ENCODE measurements at regions not wholly inside any gene's neighbourhood (a gene's known extent, or its start where the extent isn't known, plus 50 kb on each side); places are given as distances from the start of the nearest gene placed in this dataset.

GRCh38 chr6:61217714-61218113 lies 1068.3 kb downstream of the KHDRBS2 start:
- DNase-seq (ENCODE audit: low read depth in 2 of 2) = no peak
- Histone ChIP-seq H3K4me2 (ENCODE audit: extremely low read depth, insufficient read depth, low read length) (no peak overlapping the region), H3K79me2 (ENCODE audit: control insufficient read depth, insufficient read depth, low read length) (no peaks in the 10 kb centered on the region), H3K4me1 (ENCODE audit: control insufficient read depth, extremely low read depth, insufficient read depth, low read length) (no peaks in the 10 kb centered on the region), H3K36me3 (ENCODE audit: control insufficient read depth, insufficient read depth, low read length) (no peaks in the 10 kb centered on the region), H3K4me3 (replicated peaks in 1 of 4; ENCODE audit: control extremely low read depth in 1 of 4, insufficient read depth in 1 of 4, low read depth in 3 of 4, low read length in 4 of 4) (no peak overlapping the region), H3K9ac (ENCODE audit: insufficient read depth, low read length) (no peak overlapping the region), H3K9me3 (ENCODE audit: control insufficient read depth, insufficient read depth, low read depth, low read length) (no peaks in the 10 kb centered on the region), H3K27ac (ENCODE audit: insufficient read depth, low read length) (no peak overlapping the region), H3K27me3 (ENCODE audit: control insufficient read depth, insufficient read depth, low read length) (no peaks in the 10 kb centered on the region), H2AFZ (ENCODE audit: low read length) (no peak overlapping the region), H4K20me1 (ENCODE audit: control insufficient read depth, extremely low read depth, insufficient read depth, low read length) (no peaks in the 10 kb centered on the region)
- TF ChIP-seq, protein P1, sequence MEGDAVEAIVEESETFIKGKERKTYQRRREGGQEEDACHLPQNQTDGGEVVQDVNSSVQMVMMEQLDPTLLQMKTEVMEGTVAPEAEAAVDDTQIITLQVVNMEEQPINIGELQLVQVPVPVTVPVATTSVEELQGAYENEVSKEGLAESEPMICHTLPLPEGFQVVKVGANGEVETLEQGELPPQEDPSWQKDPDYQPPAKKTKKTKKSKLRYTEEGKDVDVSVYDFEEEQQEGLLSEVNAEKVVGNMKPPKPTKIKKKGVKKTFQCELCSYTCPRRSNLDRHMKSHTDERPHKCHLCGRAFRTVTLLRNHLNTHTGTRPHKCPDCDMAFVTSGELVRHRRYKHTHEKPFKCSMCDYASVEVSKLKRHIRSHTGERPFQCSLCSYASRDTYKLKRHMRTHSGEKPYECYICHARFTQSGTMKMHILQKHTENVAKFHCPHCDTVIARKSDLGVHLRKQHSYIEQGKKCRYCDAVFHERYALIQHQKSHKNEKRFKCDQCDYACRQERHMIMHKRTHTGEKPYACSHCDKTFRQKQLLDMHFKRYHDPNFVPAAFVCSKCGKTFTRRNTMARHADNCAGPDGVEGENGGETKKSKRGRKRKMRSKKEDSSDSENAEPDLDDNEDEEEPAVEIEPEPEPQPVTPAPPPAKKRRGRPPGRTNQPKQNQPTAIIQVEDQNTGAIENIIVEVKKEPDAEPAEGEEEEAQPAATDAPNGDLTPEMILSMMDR (conservative IDR thresholded peaks at IDR 0.05 in 1 of 2, IDR thresholded peaks at IDR 0.05 in 1 of 2; ENCODE audit: low read depth in 1 of 2, low read length in 2 of 2) = no peak
- no peak for TF ChIP-seq EZH2 (IDR thresholded peaks at IDR 0.05; ENCODE audit: low read length, missing control alignments)

DNA sequence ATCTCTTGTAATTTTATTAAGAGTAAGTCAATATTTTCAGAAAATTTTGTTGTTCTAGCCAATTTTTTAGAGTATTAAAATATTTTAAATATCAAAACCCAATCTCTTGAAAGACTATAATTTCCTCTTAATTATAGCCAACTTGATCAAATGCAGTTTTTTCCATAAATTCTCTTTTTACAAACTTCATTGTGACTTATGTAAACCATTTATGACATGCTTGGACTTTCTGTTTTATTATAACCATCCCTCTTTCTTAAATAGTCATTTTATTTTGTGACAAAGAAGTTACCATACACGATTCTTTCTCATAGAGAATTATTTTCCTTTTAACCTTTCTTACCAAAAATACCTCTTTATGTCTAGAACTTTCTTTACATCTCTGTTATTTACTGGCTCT lies 1075.5 kb downstream of the KHDRBS2 start:
- H4K20me1 ChIP-seq (ENCODE audit: control insufficient read depth, extremely low read depth, insufficient read depth, low read length) = no peaks in the 10 kb centered on the region
- H3K4me3 ChIP-seq (replicated peaks in 1 of 4; ENCODE audit: control extremely low read depth in 1 of 4, insufficient read depth in 1 of 4, low read depth in 3 of 4, low read length in 4 of 4) = no peak overlapping the region
- H3K27ac ChIP-seq (ENCODE audit: insufficient read depth, low read length) = no peak overlapping the region
- TF ChIP-seq EZH2 (IDR thresholded peaks at IDR 0.05; ENCODE audit: low read length, missing control alignments) = no peak
- TF ChIP-seq, protein P1 (conservative IDR thresholded peaks at IDR 0.05 in 1 of 2, IDR thresholded peaks at IDR 0.05 in 1 of 2; ENCODE audit: low read depth in 1 of 2, low read length in 2 of 2) = no peak
- H3K9me3 ChIP-seq (ENCODE audit: control insufficient read depth, insufficient read depth, low read depth, low read length) = no peaks in the 10 kb centered on the region
- H3K79me2 ChIP-seq (ENCODE audit: control insufficient read depth, insufficient read depth, low read length) = no peaks in the 10 kb centered on the region
- H3K36me3 ChIP-seq (ENCODE audit: control insufficient read depth, insufficient read depth, low read length) = no peaks in the 10 kb centered on the region
- H3K4me2 ChIP-seq (ENCODE audit: extremely low read depth, insufficient read depth, low read length) = no peak overlapping the region
- no peak overlapping the region for H2AFZ ChIP-seq (ENCODE audit: low read length)
- H3K9ac ChIP-seq (ENCODE audit: insufficient read depth, low read length) = no peak overlapping the region
- no peaks in the 10 kb centered on the region for H3K27me3 ChIP-seq (ENCODE audit: control insufficient read depth, insufficient read depth, low read length)
- no peaks in the 10 kb centered on the region for H3K4me1 ChIP-seq (ENCODE audit: control insufficient read depth, extremely low read depth, insufficient read depth, low read length)
- DNase-seq (ENCODE audit: low read depth in 2 of 2) = peak in 1 of 2 donors; percentile 3

GRCh38 chr6:61203966-61204496 lies 1082.0 kb downstream of the KHDRBS2 start:
- no peak overlapping the region for H3K9ac ChIP-seq (ENCODE audit: insufficient read depth, low read length)
- no peaks in the 10 kb centered on the region for H3K79me2 ChIP-seq (ENCODE audit: control insufficient read depth, insufficient read depth, low read length)
- no peak for TF ChIP-seq EZH2 (IDR thresholded peaks at IDR 0.05; ENCODE audit: low read length, missing control alignments)
- TF ChIP-seq, protein P1 (conservative IDR thresholded peaks at IDR 0.05 in 1 of 2, IDR thresholded peaks at IDR 0.05 in 1 of 2; ENCODE audit: low read depth in 1 of 2, low read length in 2 of 2) = no peak
- H4K20me1 ChIP-seq (ENCODE audit: control insufficient read depth, extremely low read depth, insufficient read depth, low read length) = no peaks in the 10 kb centered on the region
- H3K4me1 ChIP-seq (ENCODE audit: control insufficient read depth, extremely low read depth, insufficient read depth, low read length) = no peaks in the 10 kb centered on the region
- no peak overlapping the region for H2AFZ ChIP-seq (ENCODE audit: low read length)
- H3K4me2 ChIP-seq (ENCODE audit: extremely low read depth, insufficient read depth, low read length) = no peak overlapping the region
- H3K36me3 ChIP-seq (ENCODE audit: control insufficient read depth, insufficient read depth, low read length) = no peaks in the 10 kb centered on the region
- H3K4me3 ChIP-seq (replicated peaks in 1 of 4; ENCODE audit: control extremely low read depth in 1 of 4, insufficient read depth in 1 of 4, low read depth in 3 of 4, low read length in 4 of 4) = no peak overlapping the region
- no peak overlapping the region for H3K27ac ChIP-seq (ENCODE audit: insufficient read depth, low read length)
- no peaks in the 10 kb centered on the region for H3K27me3 ChIP-seq (ENCODE audit: control insufficient read depth, insufficient read depth, low read length)
- H3K9me3 ChIP-seq (ENCODE audit: control insufficient read depth, insufficient read depth, low read depth, low read length) = no peaks in the 10 kb centered on the region
- no peak for DNase-seq (ENCODE audit: low read depth in 2 of 2)

All from fibroblast of lung (primary cell).